ENCODE measurements at regions not wholly inside any gene's neighbourhood (a gene's known extent, or its start where the extent isn't known, plus 50 kb on each side); places are given as distances from the start of the nearest gene placed in this dataset.

- no peak for DNase-seq
Measured at GRCh38 chr9:81532251-81532650, 157.1 kb downstream of the TLE1 start.

- no peak for DNase-seq
Measured at GRCh38 chr9:81531511-81531910, 157.8 kb downstream of the TLE1 start.

- DNase-seq: no peak
Measured at GRCh38 chr9:81530846-81531245, 158.5 kb downstream of the TLE1 start.

- DNase-seq: no peak
Measured at GRCh38 chr9:81530310-81530810, 159.0 kb downstream of the TLE1 start.

- DNase-seq: no peak
Measured at GRCh38 chr9:81529556-81530193, 159.7 kb downstream of the TLE1 start.

- DNase-seq: no peak
Measured at GRCh38 chr9:81526587-81526986, 162.8 kb downstream of the TLE1 start.

GRCh38 chr9:81522716-81523551 lies 166.4 kb downstream of the TLE1 start:
- DNase-seq: peak; percentile 50

GRCh38 chr9:81521892-81522291 lies 167.5 kb downstream of the TLE1 start:
- no peak for DNase-seq

- DNase-seq: no peak
Measured at GRCh38 chr9:81519816-81520495, 169.4 kb downstream of the TLE1 start.

GRCh38 chr9:81517954-81518353 lies 171.4 kb downstream of the TLE1 start:
- DNase-seq: no peak

- DNase-seq: no peak
Measured at GRCh38 chr9:81513059-81513458, 176.3 kb downstream of the TLE1 start.

- DNase-seq: no peak
Measured at GRCh38 chr9:81512641-81513040, 176.7 kb downstream of the TLE1 start.

- DNase-seq: no peak
Measured at GRCh38 chr9:81508476-81508875, 180.9 kb downstream of the TLE1 start.

GRCh38 chr9:81506941-81507864 lies 182.1 kb downstream of the TLE1 start:
- DNase-seq: no peak

GRCh38 chr9:81499594-81499993 lies 189.8 kb downstream of the TLE1 start:
- no peak for DNase-seq

- DNase-seq: no peak
Measured at GRCh38 chr9:81499021-81499454, 190.3 kb downstream of the TLE1 start.

- no peak for DNase-seq
Measured at GRCh38 chr9:81498576-81498975, 190.8 kb downstream of the TLE1 start.

GRCh38 chr9:81497091-81497490 lies 192.3 kb downstream of the TLE1 start:
- DNase-seq: no peak

GRCh38 chr9:81492710-81493447 lies 196.5 kb downstream of the TLE1 start:
- DNase-seq: no peak

GRCh38 chr9:81490605-81491331 lies 198.6 kb downstream of the TLE1 start:
- DNase-seq: no peak

Data from left kidney (tissue), 1 donor.